ENCODE measurements at regions not wholly inside any gene's neighbourhood (a gene's known extent, or its start where the extent isn't known, plus 50 kb on each side); places are given as distances from the start of the nearest gene placed in this dataset.

- no peak for TF ChIP-seq CTCF (IDR thresholded peaks at IDR 0.05 in 4 of 5, conservative IDR thresholded peaks at IDR 0.05 in 1 of 5)
- no peak for TF ChIP-seq POLR2A (IDR thresholded peaks at IDR 0.05)
Measured at GRCh38 chr9:3677541-3677940, 151.7 kb upstream of the RFX3 start.

All from gastrocnemius medialis (tissue), 4 donors.